GM19351 (cell line): ENCODE measurements at regions not wholly inside any gene's neighbourhood (a gene's known extent, or its start where the extent isn't known, plus 50 kb on each side); places are given as distances from the start of the nearest gene placed in this dataset.
A peak's percentile ranks its signal among the peaks of the same experiment; 100 is the strongest.

Source experiments
- ATAC-seq: cut with Tn5 transposase; IDR thresholded peaks from one replicate; pipeline ENCODE4 v1.9.1; 2021; ENCODE audit warnings: mild to moderate bottlenecking, moderate library complexity; ENCODE audit not compliant: unreplicated experiment

DNA sequence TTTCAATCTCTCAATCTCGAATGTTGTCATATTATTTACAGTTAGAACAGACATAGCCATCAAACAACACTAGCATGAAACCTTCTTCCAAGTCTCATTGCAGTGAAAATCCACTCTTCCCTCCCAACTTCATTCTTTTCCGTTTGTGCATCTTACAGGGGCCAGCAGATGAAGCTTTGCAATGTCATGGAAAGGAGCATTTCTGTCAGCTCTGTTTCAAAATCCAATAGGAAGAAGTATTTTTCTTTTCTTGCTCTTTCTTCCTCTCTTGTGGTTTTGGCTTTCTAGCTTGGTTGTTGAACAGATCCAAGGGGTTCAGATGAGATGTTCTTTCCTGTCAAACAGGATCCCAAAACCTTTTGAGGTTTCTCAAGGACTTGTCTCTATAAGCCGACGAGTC is 416.6 kb downstream of the AEBP2 start:
- ATAC-seq: no peak

DNA sequence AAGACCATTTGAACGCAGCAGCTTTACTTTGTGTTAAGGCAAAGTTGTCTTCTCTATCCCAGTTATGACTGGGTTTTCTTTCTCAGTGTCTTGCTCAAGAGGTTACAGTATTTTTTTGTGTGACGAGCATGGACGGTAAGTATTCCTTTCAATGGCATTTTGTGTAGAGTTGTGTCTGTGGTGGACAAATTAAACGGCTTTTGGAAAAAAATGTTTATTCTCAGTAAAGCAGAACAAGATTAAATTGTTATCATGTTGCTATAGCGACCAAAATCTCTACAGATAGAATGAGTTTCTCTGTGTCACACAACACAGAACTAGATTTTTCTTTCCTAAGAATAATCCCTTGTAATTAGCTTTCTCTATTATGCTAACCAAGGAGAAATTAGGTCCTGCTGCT is 417.1 kb downstream of the AEBP2 start:
- ATAC-seq: no peak

DNA sequence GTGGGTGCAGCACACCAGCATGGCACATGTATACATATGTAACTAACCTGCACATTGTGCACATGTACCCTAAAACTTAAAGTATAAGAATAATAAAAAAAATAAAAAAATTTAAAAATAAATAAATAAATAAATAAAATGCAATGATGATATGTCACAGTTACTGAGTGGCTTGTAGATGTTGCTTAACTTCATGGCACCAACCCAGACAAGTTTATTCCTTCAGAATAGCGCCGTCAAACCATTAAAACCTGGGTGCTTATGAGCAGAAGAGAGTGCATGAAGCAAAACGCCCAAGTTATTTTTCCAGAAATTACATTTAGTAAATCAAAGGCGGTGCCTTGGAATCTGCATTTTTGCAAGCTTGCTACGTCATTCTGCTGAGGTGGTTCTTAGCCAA is 417.9 kb downstream of the AEBP2 start:
- ATAC-seq: no peak

DNA sequence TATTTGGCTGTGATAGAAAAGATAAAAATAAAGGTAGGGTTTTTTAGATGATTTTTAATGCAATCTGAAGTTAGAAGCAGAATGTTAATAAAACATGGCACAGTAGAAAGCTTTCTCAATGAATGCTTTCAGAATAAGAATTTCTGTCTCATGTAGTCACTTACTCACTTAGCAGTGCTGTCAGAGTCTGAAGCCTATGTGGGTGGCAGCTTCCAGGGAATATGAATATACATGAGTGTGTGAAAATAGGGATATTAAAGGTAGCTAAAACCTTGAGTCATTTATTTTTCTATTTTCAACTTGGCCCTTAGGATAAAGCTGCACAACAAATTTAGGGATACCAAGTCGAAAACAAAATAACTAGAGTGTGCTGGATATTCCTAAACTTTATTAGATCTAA is 427.9 kb downstream of the AEBP2 start:
- no peak for ATAC-seq

DNA sequence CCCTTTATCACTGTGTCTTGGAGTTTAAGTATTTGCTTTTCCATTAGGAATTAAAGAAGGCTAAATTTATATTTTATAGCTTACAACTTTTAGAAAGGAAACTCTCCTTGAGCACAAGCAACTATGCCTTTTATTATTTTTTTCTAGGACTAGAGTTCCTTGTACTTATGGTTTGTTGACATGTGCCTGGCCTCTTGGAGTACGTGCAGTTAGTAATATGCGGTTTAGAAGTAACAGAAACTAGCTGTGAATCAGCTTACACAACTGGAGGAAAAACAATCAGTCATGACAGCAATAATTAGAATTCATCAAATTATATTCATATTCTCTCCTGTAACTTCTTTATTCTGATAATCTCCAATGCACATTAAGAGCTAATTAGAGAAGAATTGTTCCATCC is 428.7 kb downstream of the AEBP2 start:
- ATAC-seq: no peak

DNA sequence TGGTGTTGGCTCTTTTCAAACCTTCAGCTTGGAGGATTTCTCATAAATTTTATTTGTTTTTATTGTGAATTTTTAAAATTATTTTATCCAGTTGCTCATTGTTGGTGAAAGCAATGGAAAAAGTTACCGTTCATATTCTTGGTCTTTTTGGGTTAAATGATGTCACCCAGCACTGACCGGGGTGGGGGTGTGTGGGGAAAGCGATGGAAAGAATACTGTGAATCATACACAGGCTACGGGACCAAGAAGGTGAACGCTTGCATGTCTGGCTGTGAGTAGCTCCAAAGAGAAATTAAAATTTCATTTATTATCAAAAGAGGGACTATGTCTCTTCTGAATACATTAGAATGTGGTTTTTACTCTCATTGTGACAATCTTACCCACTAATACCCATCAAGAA is 430.1 kb downstream of the AEBP2 start:
- ATAC-seq: no peak

DNA sequence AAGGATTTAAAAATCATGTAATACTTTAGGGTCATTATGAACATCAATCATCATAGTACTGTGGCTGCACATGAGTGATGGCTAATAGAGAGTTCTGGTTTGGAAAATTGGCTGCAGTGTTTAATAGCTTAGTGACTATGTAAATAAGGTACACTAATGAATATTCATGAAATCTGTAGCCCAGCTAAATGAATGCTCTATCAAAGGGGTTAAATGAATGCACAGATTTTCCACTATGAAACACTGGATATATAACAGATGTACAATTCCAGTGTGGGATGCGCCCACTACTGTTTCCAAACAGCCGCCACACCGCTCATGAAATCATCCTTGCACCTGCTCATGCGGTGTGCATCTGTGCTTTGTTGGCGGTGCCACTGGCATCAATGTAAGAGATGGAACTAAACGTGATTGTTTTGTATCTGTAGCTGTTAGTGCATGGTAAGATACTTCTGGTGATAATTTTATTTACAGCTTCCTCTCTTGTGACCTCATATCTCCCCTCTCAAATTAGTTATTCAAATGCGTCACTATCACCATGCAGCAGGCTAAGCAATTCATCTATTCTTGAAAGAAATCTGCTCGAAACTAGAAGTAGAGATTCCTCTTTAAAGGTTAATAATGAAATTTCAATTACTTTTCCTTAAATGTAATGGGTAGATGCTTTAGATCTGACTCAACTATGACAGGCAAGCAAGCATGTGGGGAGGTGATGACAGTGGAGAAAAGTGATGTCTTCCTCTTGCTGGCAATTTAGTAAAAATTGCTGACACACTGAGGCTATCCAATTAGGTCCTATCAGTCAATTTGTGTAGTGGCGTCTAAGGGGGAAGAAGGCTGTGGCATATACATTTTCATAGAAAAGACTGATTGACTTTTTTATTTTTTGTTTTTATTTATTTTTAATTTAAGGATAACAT is 433.6 kb downstream of the AEBP2 start:
- ATAC-seq: no peak

DNA sequence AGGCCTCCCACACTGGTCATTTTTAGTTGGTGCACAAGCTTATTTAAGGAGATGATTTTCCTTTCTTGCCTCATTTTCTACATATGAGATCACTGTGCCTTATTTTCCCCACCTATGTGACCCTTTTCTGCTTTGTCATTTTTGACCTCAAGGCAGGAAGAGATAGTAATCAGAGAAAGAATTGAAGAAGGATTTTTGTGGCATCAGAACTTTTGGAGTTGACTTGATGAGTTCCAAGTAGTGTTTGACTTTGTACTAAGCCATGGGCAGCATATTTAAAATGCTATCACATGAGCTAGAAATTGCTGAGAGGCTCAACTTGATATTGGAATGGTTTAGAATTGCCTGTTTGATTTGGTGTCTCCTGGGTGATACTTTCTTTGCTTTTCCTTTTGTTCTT is 440.8 kb downstream of the AEBP2 start:
- ATAC-seq: no peak

DNA sequence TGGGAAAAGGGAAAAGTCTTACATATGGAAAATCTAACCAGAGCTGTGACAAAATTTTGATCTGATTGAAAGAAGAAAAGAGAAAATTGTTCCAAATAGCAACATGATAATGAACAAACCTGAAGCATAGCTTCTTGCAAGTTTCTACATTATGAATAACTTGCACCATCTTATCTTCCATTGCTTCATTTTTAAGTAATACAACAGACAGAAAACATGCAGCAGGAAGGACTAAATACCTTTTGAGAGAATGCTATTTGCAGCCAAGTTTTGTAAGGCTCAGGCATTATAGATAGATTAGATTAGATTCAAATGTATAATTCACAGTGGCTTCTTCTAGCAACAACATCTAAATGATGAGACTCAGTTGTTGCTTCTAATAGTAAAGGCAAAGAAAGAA is 441.4 kb downstream of the AEBP2 start:
- ATAC-seq: no peak

DNA sequence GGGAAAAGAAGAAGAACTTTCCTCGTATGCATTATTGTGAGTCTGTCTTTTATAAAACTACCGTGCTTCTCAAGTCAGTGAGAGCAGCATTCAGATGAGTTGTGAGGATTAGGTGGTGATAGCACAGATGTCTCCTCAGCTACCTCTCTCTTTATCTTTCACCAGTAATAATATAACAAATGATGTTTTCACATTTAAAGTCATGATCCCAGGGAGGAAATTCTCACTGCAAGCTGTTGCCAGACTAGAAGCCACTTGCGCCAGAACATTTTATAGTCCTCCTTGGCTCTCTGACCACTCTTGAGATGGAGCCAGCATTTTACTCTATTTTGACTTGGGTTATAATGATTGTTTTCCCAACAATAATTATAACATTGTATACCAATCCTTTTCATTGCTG is 443.1 kb downstream of the AEBP2 start:
- no peak for ATAC-seq

DNA sequence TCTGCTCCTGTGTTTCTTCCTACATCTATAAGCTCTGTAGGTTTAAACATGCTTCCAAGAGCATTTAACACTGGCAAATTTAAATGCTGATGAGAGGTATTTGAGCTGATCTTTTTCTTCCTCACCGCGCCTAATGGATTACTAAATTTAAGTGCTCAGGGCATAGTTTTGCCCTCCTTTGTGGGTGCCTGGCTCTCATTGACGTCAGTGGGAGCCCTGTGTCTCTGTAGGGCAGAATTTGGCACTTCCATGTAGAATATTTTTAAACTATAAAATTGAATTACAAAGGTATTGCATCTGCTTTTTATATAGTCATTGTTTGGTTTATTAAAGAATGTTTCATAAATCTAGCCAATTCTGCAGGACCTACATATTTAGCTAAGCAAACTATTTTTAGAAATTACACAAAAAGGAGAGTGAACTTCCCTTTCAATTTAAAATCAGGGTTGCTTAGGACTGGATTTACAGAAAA is 444.8 kb downstream of the AEBP2 start:
- no peak for ATAC-seq

DNA sequence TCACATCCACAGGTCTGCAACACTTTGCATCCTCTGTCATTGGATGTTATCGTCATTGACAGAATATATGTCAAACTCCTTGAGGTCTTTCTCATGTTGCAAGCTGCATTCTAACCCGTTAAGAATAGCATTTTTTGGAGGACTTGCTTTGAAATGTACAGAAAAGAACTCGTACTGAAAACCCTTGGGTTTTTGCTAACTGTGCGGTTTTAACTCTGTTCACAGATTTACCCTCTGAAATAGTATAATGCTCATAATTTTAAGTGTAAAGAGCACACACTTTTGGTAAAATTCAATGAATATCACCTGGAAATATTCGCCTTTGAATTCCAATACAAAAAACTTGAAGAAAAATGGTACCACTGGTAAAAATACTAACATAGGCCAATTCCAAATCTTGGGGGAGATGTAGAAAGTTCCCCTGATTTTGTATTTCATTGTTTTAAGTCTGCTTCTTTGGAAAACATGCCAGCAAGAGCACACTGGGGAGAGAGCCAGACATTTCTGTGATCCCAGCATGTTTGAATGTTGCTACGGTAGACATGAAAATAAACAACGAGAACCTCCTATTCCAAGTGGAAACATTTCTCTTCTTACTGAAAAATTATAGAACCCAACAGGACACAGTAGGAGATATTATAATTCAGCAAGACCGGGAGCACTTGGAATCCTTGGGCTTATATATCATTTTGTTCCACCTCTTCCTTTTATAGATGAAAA is 446.0 kb downstream of the AEBP2 start:
- ATAC-seq: no peak

DNA sequence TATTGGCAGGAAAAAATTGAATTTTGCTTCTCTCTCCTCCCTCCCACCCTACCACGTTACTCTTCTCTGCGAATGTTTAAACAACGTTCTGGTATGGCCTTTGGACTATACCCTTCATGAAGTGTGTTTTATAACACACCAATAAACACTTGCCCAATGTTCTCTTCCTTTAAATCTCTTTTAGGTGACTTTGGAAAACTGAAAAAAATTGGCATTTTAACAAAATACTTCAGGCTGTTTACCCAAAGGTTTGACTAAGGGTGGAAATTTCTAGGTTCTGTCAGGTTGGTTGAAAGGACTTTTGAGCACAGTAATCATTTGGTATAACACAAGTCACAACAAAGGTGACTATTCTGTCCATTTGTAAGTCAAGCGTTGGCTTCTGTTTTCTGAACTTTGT is 446.8 kb downstream of the AEBP2 start:
- ATAC-seq: no peak

DNA sequence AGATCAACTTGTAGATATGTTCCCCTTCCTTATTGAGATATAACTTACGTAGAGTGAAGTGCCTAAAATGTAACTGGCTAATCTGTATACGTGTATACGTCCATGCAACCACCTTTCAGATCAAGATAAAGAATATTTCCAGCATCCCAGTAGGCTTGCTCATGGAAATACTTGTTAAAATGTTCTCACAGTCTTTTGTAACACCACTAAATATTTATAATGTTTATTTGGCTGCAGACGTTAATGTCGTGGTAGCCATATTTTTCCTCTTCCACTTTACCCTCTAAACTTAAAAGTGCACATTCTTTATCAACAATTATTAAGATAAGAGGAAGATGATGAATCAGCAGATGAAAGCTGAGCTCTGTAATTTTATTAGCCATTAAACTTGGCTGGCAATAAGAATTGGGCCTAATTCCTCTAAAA is 447.4 kb downstream of the AEBP2 start:
- ATAC-seq: no peak

DNA sequence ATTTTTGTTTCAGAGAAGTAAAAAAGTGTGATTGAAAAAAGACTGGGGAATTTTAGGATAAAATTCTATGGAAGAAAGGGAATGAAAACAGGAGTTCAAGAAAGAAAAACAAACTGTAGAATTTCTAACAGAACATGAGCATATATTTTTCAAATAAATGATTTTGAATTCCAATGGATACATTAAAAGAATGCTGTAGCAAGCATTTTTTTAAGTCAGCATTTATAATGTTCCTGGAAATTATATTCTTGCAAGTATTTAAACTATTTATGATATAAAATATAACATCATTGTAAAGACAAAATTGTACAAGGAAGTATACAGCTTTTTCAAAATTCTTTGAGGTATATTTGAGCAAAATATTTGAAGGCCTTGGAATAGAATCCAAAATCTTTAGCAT is 450.7 kb downstream of the AEBP2 start:
- no peak for ATAC-seq

DNA sequence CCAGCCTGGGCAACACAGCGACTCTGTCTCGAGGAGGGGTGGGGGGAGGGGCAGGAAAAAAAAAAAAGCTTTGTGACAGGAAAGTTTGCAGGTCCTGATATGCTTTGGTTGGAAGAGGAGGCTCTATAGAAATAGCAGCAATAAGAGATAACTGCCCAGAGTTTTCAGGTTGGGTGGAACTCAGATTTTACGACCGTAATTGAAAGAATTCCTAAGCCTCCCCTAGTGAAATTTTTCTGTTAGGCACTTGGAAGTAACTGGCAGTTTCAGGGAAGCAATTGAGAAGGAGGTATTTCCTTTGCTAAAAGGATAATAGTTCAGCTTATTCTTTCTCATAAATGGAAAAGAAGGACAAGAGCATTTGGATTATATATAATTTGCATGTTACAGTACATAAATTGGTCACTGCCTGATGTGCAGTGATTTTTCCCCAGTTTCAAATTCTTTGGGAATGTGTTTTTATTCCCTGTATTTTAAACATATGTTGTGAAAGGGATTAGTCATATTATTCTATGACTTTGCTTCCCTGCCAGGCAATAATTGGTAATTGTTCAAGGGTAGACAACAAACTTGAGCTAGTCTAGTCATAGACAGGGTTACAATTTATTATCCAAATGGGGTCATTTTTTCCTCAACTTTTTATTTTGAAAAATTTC is 452.8 kb downstream of the AEBP2 start:
- no peak for ATAC-seq

DNA sequence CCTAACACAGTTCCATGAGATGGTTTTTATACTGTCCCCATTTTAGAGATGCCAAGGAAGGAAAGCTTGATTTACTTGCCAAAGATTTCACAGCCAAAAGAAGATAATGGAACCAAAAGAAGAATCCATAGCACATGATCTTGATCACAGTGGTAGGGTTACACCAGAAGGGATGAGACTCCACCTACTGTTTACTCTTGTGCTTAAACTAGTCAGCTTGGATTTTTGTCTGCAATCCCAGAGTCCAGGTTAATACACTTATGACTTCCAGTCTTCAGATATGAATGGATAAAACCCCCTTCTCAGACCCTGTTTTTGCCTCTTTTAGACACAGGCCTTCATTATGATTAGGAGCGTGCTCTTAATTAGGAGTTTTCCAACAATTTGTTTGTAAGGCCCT is 454.2 kb downstream of the AEBP2 start:
- no peak for ATAC-seq

DNA sequence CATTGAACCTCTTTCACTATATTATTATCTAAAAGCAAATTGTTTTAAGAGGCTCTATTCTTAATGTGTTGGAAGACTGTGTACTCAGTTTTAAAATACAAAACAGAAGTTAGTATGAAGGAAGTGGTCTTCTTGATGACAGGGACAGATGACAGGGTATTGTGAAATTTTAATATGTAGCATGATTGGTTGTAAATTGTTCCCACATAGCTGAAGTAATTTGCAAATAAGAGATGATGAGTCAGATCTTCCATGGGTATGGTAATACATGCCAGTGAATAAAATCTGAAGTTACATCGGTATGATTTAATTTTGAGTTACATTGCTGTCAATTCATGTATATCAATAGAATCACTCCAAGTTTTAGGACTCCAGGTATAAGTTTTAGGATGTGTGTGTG is 454.8 kb downstream of the AEBP2 start:
- no peak for ATAC-seq

DNA sequence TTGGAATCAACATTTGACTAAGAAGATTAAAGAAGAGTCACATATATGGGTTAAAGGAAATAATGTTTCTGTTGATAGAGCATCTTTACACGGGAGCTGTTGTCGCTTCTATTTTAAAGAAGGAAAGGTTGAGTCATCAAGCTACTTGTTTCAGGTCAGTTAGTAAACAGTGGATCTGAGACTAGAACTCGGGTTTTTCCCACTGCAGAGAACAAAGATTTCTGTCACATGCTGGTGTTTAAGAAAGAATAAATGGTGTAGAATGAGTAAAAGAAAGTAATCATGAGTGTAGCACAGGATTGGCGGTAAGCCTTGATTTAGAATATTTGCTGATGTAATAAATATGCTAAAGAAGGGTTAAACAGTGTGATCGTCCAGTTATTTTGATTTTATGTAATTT is 455.5 kb downstream of the AEBP2 start:
- ATAC-seq: peak; percentile 74

DNA sequence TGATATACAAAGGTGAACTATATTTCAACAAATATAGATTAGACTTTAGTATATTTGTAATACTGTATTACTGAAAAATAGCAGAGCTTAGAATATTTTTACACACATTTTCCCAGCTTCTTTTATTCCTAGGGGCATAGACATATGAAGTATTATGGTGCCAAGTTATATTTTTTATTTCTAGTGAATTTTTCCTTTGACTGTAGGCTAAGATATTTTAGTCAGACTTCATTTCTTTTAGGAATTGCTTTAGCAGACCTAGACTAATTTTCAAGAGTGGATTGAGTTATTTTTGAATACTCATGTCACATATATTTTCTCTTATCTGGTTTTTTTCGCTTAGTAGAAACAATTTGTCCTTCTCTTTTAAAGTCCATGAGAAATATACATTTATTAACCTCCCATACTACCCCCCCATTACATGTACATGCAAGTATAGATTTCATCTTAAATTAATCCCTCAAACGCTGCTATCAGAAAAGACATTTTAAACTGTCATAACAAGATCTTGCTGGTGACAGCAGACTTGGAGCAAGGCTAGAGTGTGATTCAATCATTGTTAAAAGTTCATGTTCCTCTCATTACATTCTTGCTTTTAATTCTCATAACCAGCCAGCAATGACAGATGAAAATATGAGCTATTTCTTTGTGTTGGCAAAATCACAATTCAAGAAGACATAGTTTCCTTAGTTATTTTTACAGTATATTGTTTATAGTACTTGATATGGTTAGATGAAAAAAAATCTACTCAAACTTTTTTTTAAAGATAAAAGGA is 456.1 kb downstream of the AEBP2 start:
- no peak for ATAC-seq

DNA sequence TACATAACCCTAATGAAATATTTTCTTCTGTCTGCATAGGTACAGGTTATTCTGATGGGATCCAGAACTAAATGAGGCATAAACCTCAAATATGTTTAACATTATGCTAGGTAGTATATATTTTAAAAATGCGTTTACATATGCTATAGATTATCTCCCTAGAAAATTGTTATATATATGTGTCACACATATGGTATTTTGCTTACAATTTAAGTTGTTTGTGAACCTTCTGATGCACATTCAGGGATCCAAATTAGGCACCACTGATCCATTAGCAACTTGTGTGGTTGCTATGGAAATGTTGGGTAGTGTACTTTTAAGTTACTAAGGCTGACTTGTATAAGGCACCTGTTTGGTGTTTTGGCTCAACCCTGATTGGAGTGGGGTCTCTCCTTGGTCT is 456.7 kb downstream of the AEBP2 start:
- no peak for ATAC-seq
